T-helper 2 cell (primary cell): ENCODE measurements at regions not wholly inside any gene's neighbourhood (a gene's known extent, or its start where the extent isn't known, plus 50 kb on each side); places are given as distances from the start of the nearest gene placed in this dataset.
"Not testable (repeated sequence)": the region's sequence is repeated elsewhere in the genome, so short reads cannot be mapped to it uniquely, and the experiment has no call there.

Experiments
- DNase-seq, 5 experiments: peaks; one replicate each; pipeline versions ENCODE4 v3.0.0 to v3.0.0-alpha.2; 2012 to 2022

DNA sequence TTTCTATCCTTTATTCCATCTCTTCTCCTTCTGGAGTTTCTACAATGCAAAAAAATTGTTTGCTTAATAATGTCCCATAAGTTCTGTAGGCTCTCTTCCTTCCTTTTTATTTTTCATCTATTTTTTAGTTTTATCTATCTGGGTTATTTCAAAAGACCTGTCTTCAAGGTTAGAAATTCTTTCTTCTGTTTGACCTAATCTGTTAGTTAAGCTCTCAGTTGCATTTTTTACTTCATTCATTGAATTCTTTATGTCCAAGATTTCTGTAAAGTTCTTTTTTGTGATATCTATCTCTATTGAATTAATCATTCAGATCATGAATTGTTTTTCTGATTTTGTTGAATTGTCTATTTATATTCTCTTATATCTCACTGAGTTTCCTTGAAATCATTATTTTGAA is 145.9 kb upstream of the TLE4 start:
- DNase-seq = no peak

DNA sequence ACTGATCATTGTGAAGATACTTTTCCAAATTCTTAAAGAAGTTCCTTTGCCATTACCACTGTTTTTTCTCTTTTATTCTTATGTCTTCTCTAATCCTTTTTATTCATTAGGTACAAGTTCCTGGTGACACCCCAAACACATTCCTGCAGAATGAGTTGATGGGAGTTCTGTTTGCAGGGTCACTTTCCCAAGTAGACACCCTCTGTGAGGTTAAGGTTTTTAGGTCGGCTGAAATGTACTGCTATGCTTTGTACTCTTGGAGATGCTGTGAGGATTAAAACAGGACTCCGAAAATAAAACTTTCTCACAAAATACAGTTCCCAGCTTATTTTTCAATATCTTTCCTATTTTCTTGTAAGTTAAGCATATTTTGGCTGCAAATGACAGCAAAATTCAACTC is 143.3 kb upstream of the TLE4 start:
- DNase-seq = no peak

DNA sequence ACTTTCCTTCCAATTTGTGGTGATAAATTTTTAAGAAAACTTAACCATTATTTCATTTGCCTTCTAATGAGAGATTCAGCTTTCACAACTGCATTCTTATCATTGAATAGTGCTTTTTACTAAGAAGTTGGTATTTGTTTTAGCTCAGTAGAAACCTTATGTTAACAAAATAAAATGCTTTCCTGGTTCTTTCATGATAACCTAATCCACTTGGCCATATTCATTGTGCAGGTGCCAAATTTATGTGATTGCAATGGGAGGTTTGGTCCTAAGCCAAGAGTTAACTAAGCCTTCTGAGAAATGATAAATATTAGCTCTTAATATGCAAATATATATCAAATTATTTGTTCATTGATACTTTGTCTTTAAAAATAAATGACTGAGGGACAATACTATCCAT is 141.1 kb upstream of the TLE4 start:
- no peak for DNase-seq

- DNase-seq = no peak
These were observed 140.6 kb upstream of the TLE4 start for GRCh38 chr9:79431019-79431679.

GRCh38 chr9:79432485-79432884 is 139.3 kb upstream of the TLE4 start:
- DNase-seq = peak in 1 of 5 experiments; percentile 6

- no peak for DNase-seq
These were observed 138.1 kb upstream of the TLE4 start for GRCh38 chr9:79433703-79434102.

DNA sequence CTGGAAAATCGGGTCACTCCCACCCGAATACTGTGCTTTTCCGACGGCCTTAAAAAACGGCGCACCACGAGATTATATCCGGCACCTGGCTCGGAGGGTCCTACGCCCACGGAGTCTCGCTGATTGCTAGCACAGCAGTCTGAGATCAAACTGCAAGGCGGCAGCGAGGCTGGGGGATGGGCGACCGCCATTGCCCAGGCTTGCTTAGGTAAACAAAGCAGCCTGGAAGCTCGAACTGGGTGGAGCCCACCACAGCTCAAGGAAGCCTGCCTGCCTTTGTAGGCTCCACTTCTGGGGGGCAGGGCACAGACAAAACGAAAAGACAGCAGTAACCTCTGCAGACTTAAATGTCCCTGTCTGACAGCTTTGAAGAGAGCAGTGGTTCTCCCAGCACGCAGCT is 132.5 kb upstream of the TLE4 start:
- DNase-seq = not testable (repeated sequence)

GRCh38 chr9:79446523-79447307 is 125.0 kb upstream of the TLE4 start:
- no peak for DNase-seq

DNA sequence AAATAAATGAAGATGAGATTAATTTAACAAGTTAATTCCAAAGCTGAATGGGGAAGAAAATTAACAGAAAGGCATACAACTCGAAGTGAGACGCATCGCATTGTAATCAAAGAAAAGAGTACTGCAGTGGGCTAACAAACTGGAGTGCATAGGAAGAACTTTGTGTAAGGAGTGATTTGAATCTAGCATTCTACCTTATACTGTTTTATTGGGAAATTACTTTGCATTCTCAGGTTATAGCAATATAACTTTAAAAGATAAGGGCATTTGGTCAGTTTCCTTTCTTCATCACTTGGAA is 124.5 kb upstream of the TLE4 start:
- DNase-seq = no peak

DNA sequence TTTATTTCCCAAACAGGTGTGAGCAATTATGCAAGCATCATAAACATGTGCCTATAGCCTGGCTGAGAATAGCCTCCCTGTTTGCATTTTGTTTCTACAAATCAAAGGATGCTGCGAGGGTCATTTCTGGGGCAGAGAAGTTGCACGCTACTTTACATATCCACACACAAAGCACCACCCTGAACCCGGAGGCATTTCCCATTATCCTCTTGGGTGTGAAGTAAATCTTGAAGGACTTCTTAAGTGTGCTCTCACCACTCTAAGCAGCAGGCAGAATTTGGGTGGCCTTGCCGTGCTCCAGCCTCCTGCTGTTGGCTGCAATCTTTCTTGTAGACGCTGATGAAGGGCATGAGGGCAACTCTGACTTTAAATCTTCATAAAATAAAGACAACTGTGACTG is 124.0 kb upstream of the TLE4 start:
- no peak for DNase-seq

DNA sequence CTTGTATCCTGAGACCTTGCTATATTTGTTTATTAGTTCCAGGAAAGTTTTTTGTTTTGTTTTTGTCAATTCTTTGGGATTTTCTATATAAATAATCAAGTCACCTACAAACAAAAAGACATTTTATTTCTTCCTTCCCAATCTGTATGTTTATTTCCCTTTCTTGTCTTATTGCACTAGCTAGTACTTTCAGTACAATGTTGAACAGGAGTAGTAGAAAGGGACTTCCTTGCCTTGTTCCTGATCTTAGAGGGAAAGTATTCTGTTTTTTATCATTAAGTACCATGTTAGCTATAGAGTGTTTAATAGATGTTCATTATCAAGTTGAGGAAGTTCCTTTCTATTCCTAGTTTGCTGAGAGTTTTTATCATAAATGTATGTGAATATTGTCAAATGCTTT is 119.5 kb upstream of the TLE4 start:
- no peak for DNase-seq

DNA sequence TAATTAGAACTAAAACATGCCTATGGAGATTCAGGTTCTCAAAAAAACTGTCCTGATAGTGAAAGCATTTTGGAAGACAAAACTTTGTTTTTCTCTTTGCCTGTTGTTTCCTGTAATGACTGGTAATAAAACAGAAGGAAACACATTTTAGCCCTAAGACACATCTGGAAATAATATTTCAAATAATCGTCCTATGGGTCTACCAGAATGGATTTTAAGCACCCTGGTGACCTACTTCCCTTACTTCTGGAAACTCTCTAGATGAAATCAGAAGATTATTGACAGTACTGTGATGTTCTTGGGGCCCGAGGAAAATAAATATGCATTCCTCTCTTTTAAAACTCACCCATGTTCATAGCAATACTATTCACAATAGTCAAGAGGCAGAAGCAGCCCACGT is 110.1 kb upstream of the TLE4 start:
- DNase-seq = no peak

GRCh38 chr9:79465156-79465555 is 106.6 kb upstream of the TLE4 start:
- no peak for DNase-seq

DNA sequence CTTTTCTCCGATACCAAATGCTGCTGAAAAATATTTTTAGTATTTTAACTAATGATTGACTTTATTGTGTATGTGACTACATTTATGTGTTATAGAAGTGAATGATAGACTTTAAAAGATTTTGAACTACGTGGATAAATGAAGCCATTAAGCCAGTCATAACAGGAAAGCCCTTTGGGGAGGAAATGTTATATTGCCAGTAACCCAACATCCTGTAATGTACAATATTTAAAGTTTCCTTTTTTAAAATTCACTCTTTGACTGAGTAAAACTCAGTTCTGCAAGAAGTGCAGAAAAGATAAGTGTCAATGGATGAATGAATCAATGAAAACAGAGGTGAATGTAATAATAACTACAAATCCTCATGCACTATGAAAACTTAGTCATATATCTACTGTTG is 102.6 kb upstream of the TLE4 start:
- DNase-seq = peak in 1 of 5 experiments; percentile 54

DNA sequence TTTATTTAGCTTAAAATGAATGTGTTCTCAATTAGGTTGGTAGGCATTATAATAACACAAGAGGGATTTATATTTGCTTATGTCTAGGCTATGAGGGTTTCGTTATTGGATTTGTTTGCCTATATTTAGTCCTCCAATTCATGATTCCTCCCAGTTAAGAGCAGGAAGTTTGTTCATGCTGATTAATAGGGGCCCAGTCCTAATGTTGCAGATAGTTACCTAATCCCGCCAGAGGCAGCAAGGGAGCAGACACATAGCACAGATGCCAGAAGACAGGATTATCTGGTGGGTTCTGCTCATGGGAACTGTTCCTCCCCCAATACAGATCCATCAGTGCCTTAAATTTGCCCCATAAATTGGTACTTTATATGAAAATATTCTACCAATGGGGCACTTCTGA is 100.8 kb upstream of the TLE4 start:
- no peak for DNase-seq

DNA sequence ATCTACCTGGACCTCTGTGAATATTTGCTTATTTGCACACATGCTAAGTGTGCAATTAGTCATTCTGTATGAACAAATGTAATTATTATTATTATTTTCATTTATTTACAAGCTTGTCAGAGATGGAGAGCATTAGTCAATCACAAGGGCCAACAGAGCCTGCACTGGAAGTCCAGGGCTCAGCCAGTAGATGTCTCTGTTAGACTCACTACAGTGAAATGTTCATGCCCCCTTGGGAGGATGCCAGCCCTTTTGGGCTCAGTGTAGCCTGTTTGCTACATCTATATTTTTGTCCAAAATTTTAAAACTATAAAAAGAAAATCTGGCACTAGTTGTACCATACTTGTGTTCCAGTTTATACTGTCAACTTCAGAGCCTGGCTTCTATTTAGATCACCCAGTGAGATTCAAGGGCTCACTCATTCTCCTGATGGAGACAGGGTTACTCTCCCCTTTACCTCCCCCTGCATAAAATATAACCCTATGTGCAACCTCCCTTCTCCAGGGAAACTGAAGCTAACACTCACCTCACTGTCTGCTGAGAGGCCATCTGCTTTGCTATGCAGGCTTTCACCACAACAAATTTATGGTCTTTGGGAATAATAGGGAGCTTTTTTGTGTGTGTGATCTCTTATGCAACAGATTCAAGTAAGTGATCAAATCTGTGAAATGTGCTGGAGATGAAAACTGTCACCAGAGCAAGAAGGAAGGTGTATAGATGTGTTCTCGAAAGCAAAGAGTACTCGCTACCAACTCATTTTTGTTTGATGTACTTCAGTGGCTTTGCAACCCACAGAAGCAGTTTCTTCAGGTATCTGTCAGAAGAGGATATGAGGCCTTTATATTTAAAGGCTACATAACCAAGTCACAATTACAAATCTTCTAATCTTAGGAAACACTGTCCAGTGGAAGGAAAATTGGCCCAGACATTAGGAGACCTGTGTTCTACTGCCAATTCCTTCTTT is 99.9 kb upstream of the TLE4 start:
- peak in 1 of 5 experiments; percentile 16 for DNase-seq

DNA sequence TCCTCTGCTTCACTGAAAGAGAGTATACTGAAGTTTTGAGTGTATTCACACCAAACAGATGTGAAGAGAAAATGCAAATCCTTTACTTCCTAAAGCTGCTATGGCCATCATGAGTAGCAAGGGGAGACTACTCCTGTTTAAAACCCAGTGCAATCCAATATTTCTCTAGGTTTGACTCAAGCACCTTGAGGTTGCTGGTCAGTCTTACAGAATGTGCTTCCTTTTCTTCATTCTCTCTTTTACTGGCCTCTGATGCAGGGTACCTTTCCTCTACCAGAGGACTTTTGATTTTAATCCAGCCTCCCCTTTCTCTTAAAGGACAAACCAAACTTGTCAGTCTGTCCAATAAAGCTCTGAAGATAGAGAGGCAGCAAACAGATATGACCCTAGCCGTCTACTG is 98.1 kb upstream of the TLE4 start:
- no peak for DNase-seq

DNA sequence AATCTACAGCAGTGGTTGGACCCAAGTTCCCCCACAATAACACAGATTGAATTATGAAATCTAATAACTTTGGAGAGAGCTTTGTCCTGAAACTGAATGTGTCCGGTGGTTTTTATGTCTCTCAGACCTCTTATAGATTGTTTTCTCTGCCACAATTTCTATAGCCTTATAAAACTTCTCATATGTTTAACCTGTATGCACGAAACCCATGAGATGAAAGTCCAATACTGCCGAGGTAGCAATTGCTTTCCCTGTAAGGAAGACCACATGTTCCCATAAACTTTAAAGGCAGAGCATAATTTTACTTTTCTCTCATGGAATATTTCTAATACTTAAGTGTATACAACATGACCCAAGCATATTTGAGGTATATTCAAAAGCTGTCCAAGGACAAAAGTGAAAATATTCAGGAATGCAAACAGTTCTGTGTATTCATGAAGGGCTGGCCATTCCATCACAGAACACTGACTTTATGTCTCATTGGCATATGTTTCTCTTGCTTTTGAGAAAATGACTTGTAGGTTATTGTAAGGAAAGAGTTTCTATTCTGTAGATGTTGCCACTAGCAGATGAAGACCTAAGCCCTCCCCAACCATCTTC is 94.4 kb upstream of the TLE4 start:
- DNase-seq = no peak

GRCh38 chr9:79477955-79478771 is 93.6 kb upstream of the TLE4 start:
- peak in 1 of 5 experiments; percentile 21 for DNase-seq

GRCh38 chr9:79480639-79481038 is 91.1 kb upstream of the TLE4 start:
- DNase-seq = no peak

DNA sequence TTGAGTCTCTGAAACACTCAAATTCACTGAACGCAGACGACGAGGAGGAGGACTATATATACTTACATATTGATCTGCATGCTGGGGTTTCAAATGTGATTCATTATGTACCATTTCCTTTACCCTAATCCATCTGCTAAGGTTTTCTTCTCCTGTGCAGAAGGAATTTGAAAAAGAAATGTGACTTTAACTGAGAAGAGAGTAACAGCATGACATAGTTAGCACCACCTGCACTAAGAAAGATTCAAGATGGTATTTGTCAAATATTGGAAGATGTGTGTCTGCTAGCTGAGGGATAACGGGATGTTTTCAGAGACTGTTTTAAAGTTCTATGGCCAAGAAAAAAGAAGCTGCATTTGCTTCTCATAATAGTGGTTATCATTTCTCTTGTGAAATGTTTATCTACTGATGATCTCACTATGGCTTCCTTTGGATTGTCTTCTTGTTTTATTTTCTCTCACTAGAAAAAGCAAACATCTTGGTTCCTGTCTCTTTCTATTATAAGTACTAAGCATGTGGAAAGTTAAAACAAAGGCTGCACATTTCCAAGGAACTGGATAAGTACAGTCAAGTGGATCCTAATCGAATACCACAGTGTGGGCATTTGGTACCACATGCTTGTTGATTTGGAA is 89.8 kb upstream of the TLE4 start:
- no peak for DNase-seq

DNA sequence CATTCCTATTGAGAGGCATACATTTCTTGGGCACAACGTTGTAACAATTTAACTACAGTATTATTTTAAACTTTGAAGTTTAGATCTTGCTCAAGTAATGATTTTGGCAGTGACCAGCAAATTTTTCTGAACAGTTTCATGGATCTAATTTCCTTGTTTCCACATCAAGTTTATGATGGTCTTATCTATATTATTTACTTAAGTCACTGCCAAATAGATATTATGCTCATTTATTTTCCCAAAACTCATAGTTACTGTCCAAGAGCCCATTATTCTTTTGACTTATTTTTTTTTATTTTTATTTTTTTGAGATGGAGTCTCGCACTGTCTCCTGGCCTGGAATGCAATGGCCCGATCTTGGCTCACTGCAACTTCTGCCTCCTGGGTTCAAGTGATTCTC is 86.5 kb upstream of the TLE4 start:
- no peak for DNase-seq
